ENCODE measurements at regions not wholly inside any gene's neighbourhood (a gene's known extent, or its start where the extent isn't known, plus 50 kb on each side); places are given as distances from the start of the nearest gene placed in this dataset.

GRCh38 chr20:41776421-41776820 is 158.2 kb upstream of the CHD6 start:
- CTCF ChIA-PET: no interaction called here

More at GRCh38 chr20:41776421-41776820, 158.2 kb upstream of the CHD6 start:
- ChIA-PET POLR2A (no interaction called here), RAD21 (ENCODE audit: low non-redundant PET in 1 of 2, low total read pairs in 2 of 2, uncharacterized antibody in 2 of 2, unreplicated experiment in 2 of 2) (no interaction called here)
- H4K20me1 ChIP-seq (ENCODE audit: insufficient read depth): no peaks in the 10 kb centered on the region
- H3K4me3 ChIP-seq (replicated peaks in 1 of 2; ENCODE audit: low read depth in 1 of 2, low read length in 2 of 2): no peak overlapping the region
- intact Hi-C loops (cut with micrococcal nuclease): no loop called here
- no peak overlapping the region for H2AFZ ChIP-seq (ENCODE audit: low read depth, low read length, poor library complexity, severe bottlenecking)
- no peak for ATAC-seq
- no peaks in the 10 kb centered on the region for H3K9me2 ChIP-seq (ENCODE audit: insufficient read depth)
- H3K9ac ChIP-seq (ENCODE audit: low read length): no peak overlapping the region
- no peaks in the 10 kb centered on the region for H3K36me3 ChIP-seq (ENCODE audit: control insufficient read depth in 1 of 2, insufficient read depth in 2 of 2, low read length in 2 of 2)
- no peak for DNase-seq (ENCODE audit: low read depth, low spot score)
- H3K27ac ChIP-seq (ENCODE audit: low read depth, low read length): no peak overlapping the region
- H3K9me3 ChIP-seq (ENCODE audit: control insufficient read depth in 1 of 2, insufficient read depth in 1 of 2, low read depth in 1 of 2, low read length in 2 of 2): no peaks in the 10 kb centered on the region
- no peaks in the 10 kb centered on the region for H3K4me1 ChIP-seq (ENCODE audit: control insufficient read depth in 1 of 2, insufficient read depth in 2 of 2, low read length in 2 of 2)
- H3K79me2 ChIP-seq (ENCODE audit: insufficient read depth, low read length): no peaks in the 10 kb centered on the region
- no peak for TF ChIP-seq TCF7L2 (IDR thresholded peaks at IDR 0.05; ENCODE audit: borderline replicate concordance, extremely low read depth, insufficient read depth, insufficient read length)
- no peak for TF ChIP-seq ZBTB33 (IDR thresholded peaks at IDR 0.05; ENCODE audit: extremely low read depth, insufficient replicate concordance, low read length)
- TF ChIP-seq EGR1 (IDR thresholded peaks at IDR 0.05; ENCODE audit: low read depth): no peak
- TF ChIP-seq MAX (IDR thresholded peaks at IDR 0.05): no peak
- no peak for TF ChIP-seq POLR2AphosphoS5 (IDR thresholded peaks at IDR 0.05; ENCODE audit: low read depth, low read length)
- TF ChIP-seq SRF (IDR thresholded peaks at IDR 0.05; ENCODE audit: low read depth): no peak
- TF ChIP-seq RAD21 (IDR thresholded peaks at IDR 0.05; ENCODE audit: low read depth): no peak
- no peak for TF ChIP-seq POLR2A (IDR thresholded peaks at IDR 0.05; ENCODE audit: borderline replicate concordance, extremely low read depth, insufficient read depth, insufficient read length)
- TF ChIP-seq JUND (IDR thresholded peaks at IDR 0.05): no peak
- no peak for TF ChIP-seq CEBPB (IDR thresholded peaks at IDR 0.05; ENCODE audit: low read depth)
- TF ChIP-seq FOSL1 (IDR thresholded peaks at IDR 0.05; ENCODE audit: low read depth): no peak
- TF ChIP-seq ATF3 (IDR thresholded peaks at IDR 0.05): no peak
- TF ChIP-seq EZH2 (IDR thresholded peaks at IDR 0.05): no peak
- TF ChIP-seq ZFX (IDR thresholded peaks at IDR 0.05): no peak
- TF ChIP-seq SP1 (IDR thresholded peaks at IDR 0.05; ENCODE audit: low read depth): no peak
- TF ChIP-seq ZNF274 (IDR thresholded peaks at IDR 0.05; ENCODE audit: low read depth, low read length): no peak
- TF ChIP-seq ELF1 (IDR thresholded peaks at IDR 0.05; ENCODE audit: borderline replicate concordance, low read depth): no peak
- H3K27me3 ChIP-seq (ENCODE audit: insufficient read depth, low read length): peaks cover 20% of the 10 kb centered on the region
- no peak overlapping the region for H3K4me2 ChIP-seq (ENCODE audit: low read length)
- BruUV-seq (replicated peaks): no TSS peak
